NCI-H1092 treated with DMSO at 0.1 percent for 48 hours (cell line): ENCODE measurements at regions not wholly inside any gene's neighbourhood (a gene's known extent, or its start where the extent isn't known, plus 50 kb on each side); places are given as distances from the start of the nearest gene placed in this dataset.

ENCODE experiments used
- DNase-seq: peaks from one replicate; lab custom pipeline; 2025; lab: John Stamatoyannopoulos, UW

GRCh38 chr6:167776906-167777627 is 49.6 kb upstream of the AFDN start:
- DNase-seq: no peak
